COLO829 (cell line): ENCODE measurements at regions not wholly inside any gene's neighbourhood (a gene's known extent, or its start where the extent isn't known, plus 50 kb on each side); places are given as distances from the start of the nearest gene placed in this dataset.

Experiments used
- DNase-seq: peaks from one replicate; pipeline ENCODE4 v3.0.0; 2012; ENCODE audit warnings: low spot score

DNA sequence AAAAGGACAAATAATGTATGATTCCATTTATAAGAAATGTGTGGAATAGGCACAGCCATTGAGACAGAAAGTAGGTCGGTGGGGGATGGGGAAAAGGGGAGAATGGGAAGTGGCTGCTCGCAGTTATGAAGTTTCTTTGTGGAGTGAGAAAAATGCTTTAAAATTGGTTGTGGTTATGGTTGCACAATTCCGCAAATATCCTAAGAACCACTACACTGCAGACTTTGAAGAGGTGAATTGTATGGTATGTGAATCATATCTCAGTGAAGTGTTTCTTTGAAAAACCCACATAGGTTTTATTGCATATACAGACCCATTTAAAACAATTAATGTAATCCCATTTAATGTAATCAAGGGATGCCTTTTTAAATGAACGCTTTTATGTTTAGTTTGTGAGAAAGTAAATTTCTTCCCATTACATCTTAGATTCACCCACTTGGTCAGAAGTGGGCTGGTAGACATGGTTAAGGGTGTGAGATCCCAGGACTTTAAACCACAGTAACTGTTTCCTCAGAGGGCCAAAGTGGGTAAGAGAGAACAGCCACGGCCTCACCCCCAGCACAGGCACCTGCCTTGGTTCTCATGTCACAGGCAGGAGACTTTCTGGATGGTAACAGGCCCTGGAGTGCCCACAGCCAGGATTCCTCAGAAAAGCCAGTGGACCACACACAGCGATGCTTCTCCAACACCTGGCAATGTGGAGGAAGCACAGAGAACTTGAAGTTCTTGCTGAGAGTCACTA is 119.3 kb upstream of the GJB6 start:
- DNase-seq: peak; percentile 60

GRCh38 chr13:20350819-20351218 is 118.7 kb upstream of the GJB6 start:
- DNase-seq: peak; percentile 9

DNA sequence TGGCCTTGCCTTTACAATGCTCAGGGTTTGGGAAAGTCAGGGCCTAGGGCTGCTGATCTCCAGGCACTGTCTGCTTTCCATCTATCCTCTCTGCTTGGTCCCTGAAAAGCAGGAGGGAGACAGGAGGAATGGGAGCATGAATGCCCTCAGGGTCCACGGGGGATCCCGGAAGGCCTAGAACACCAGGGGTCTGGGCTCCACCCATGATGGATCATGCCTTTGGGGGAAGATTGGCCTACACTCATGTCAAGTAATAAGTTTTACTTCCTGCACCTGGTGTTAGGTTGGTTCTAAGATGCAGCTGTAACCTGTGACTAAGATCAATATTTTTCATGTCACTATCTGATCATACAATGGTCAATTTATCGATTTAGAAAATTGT is 118.3 kb upstream of the GJB6 start:
- no peak for DNase-seq

DNA sequence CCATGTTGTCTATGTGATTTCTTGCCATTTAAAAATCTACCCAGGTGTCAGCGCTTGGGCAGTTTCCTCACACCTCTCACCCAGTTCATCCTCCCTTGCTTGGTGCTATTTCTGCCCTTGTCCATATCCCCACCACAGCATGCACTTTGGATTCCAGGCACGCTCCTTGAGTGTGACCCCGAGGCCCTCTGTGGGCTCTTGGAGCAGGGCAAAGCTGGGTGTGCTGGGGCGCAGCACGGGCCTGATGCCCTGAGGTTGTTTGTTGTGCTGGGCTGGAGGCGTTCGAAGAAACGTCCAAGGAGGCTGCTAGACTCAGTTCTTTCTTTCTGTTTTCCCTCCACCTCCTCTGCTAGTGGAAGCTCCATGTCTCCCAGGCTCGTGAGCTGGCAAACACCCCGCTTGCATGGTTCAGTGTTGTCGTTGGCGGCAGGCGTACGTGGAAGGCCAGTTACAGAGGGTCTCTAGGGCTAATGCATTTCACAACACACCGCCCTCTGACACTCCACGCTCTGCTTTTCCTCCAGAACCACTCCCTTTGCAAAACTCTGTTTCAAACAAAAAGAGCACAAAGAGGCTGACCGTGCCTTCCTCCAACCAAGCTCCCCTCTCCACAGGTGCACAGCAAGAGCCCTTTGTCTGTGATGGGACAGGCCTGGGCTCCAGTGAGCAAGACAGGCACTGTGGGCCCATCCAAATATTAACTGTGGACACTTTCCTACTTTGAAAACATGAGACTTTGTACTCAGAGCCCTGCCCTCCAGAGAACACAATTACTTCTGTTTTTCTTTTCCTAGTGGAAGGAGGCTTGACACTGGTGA is 117.7 kb upstream of the GJB6 start:
- no peak for DNase-seq

GRCh38 chr13:20348645-20349408 is 116.7 kb upstream of the GJB6 start:
- DNase-seq: no peak

GRCh38 chr13:20348018-20348417 is 115.9 kb upstream of the GJB6 start:
- no peak for DNase-seq

- no peak for DNase-seq
Observed at GRCh38 chr13:20344836-20345490, 112.8 kb upstream of the GJB6 start.

- DNase-seq: no peak
Observed at GRCh38 chr13:20342311-20342710, 110.2 kb upstream of the GJB6 start.

DNA sequence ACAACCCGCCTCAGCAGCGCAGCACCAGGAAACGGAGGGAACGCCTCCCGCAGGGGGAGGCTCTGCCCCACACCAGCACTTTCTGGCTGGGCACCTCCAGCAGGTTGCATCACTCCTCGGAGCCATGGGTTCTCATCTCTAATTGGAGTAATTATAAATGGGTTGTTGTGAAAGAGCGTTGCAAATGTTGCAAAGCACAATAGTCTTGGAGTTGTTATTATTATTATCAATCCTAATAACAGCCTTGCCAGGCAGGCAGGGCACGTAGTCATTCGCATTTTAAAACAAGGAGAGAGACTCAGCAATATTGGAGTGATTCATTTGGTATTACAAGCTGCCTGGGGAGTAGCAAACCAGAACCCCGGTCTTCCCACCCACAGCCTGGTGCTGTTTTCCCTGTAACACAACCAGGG is 108.6 kb upstream of the GJB6 start:
- no peak for DNase-seq

GRCh38 chr13:20340136-20340758 is 108.1 kb upstream of the GJB6 start:
- DNase-seq: no peak

- DNase-seq: no peak
Observed at GRCh38 chr13:20337884-20338551, 105.9 kb upstream of the GJB6 start.

- DNase-seq: peak; percentile 43
Observed at GRCh38 chr13:20336761-20337160, 104.6 kb upstream of the GJB6 start.

GRCh38 chr13:20334309-20334708 is 102.2 kb upstream of the GJB6 start:
- DNase-seq: no peak

DNA sequence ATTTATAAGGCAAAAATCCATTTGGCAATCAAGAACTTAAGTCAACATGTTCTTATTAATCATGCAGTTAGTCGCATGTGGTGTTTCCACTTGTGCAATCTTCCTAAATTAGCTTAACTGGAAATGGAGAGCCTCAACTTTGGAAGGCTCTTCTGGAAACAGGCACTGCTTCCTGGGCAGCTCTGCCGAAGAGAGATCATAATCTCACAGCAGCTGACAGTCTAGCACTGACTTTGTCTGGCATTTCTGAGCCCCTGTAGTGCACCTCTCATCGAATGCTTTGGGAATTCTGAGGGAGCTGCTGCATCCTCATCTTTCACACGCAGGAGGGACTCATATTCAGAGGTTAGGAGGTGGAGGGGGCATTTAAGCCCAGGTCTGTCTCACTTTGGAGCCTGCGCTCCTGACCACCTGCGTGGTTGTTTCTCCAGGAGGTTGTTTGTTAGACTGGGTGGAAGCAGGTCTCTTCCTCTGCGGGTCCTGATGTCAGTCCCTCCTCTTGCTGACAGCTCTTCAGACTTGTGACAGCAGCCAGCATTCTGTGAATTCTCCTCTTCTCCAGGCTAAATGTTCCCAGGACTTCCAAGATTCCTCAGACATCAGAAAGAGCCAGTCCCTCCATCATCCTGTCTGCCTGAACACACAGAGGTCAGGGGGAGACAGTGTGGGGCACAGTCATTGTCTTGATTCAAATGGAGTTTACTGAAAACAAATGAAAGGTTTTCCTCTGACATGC is 100.4 kb upstream of the GJB6 start:
- no peak for DNase-seq

- DNase-seq: no peak
Observed at GRCh38 chr13:20331949-20332348, 99.8 kb upstream of the GJB6 start.

DNA sequence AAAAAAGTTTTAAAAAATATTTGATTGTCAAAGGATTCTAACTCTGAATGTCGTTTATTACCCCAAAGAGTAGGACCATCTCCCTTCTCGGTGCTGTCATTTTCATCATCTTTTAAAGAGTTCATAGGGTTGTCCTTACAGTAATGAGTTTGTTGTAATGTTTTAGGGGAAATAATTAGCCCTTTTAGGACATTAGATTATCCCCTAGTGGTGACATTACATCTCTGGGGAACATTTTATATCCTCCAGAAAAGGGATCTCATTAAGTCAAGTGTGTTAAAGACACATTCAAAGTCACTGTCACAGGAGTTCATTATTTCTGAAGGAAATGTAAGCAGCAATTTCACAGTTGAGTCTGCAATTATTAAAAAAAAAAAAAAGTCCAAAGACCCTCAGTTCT is 99.3 kb upstream of the GJB6 start:
- DNase-seq: no peak

- DNase-seq: no peak
Observed at GRCh38 chr13:20326809-20327208, 94.7 kb upstream of the GJB6 start.

- no peak for DNase-seq
Observed at GRCh38 chr13:20326276-20326675, 94.2 kb upstream of the GJB6 start.

DNA sequence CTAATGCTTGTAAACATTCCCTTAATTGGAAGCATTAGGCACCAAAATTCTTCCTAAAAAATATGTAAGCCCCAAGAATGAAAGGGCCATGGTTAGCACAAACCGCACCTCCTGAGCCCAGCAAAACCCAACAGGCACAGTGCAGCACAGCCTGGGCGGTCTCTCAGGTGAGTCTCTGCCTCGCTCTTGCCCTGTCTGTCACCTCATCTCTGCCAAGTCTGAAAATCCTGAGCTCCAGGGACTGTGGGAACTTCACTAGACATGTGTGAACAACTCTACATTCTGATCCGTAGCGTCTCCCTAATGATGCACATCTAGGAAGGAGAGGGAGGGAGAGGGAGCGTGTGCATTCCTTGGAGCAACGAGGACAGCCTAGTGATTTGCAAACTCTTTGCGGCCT is 88.8 kb upstream of the GJB6 start:
- DNase-seq: no peak

DNA sequence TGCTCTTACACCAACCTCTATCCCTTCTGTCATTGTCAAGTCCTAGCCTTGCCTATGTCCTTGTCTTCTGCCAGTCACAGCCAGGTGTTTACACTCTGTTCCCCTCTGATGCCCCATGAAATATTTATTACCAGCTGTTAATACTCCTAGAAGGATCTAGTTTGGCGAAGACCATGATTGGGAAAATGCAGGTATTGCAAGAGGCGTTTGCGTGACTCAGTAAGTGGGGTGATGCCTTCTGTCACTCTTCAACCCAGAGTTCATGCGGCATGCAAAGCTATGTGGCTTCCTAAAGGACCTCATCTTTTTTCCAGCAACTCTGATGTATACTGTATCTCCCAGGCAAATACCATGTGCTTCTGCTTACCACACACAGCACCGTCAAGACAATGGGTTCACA is 81.8 kb upstream of the GJB6 start:
- DNase-seq: no peak

GRCh38 chr13:20312292-20312691 is 80.2 kb upstream of the GJB6 start:
- DNase-seq: no peak
